ENCODE measurements at regions not wholly inside any gene's neighbourhood (a gene's known extent, or its start where the extent isn't known, plus 50 kb on each side); places are given as distances from the start of the nearest gene placed in this dataset.

GRCh38 chr3:30331519-30331918 lies 274.9 kb upstream of the TGFBR2 start:
- no peak for DNase-seq
- Histone ChIP-seq H3K27ac (no peak overlapping the region), H3K4me3 (no peak overlapping the region), H3K36me3 (no peaks in the 10 kb centered on the region), H3K4me1 (no peaks in the 10 kb centered on the region), H3K27me3 (no peaks in the 10 kb centered on the region), H3K9me3 (no peaks in the 10 kb centered on the region)
- WGBS, 2 donors, result 53 to 56% methylated on average over 2 of the region's 2 CpGs
- intact Hi-C loops (cut with DNase I), result no loop called here
- no peak for TF ChIP-seq EP300 (IDR thresholded peaks at IDR 0.05)
- no peak for TF ChIP-seq POLR2A (IDR thresholded peaks at IDR 0.05)
- no peak for TF ChIP-seq CTCF (IDR thresholded peaks at IDR 0.05)
- no peak for TF ChIP-seq POLR2AphosphoS5 (IDR thresholded peaks at IDR 0.05)

- no peak for DNase-seq
- Histone ChIP-seq H3K27ac (no peak overlapping the region), H3K4me1 (no peaks in the 10 kb centered on the region), H3K36me3 (no peaks in the 10 kb centered on the region), H3K27me3 (no peaks in the 10 kb centered on the region), H3K4me3 (no peak overlapping the region), H3K9me3 (no peaks in the 10 kb centered on the region)
- WGBS, 2 donors, result 37 to 59% methylated on average over 10 of the region's 10 CpGs
- TF ChIP-seq CTCF (IDR thresholded peaks at IDR 0.05) (no peak), POLR2A (IDR thresholded peaks at IDR 0.05) (no peak), EP300 (IDR thresholded peaks at IDR 0.05) (no peak), POLR2AphosphoS5 (IDR thresholded peaks at IDR 0.05) (no peak)
- intact Hi-C loops (cut with DNase I), result no loop called here
Observed at GRCh38 chr3:30332196-30333021, 274.0 kb upstream of the TGFBR2 start.

- Histone ChIP-seq H3K4me1 (no peaks in the 10 kb centered on the region), H3K4me3 (no peak overlapping the region), H3K27me3 (no peaks in the 10 kb centered on the region), H3K27ac (no peak overlapping the region), H3K36me3 (no peaks in the 10 kb centered on the region), H3K9me3 (no peaks in the 10 kb centered on the region)
- intact Hi-C loops (cut with DNase I), result no loop called here
- no peak for TF ChIP-seq POLR2AphosphoS5 (IDR thresholded peaks at IDR 0.05)
- TF ChIP-seq POLR2A (IDR thresholded peaks at IDR 0.05), result no peak
- no peak for TF ChIP-seq EP300 (IDR thresholded peaks at IDR 0.05)
- TF ChIP-seq CTCF (IDR thresholded peaks at IDR 0.05), result no peak
- DNase-seq, result no peak
- WGBS, 2 donors, result 28 to 84% methylated on average over 6 of the region's 6 CpGs
Observed at GRCh38 chr3:30333143-30333542, 273.3 kb upstream of the TGFBR2 start.

DNA sequence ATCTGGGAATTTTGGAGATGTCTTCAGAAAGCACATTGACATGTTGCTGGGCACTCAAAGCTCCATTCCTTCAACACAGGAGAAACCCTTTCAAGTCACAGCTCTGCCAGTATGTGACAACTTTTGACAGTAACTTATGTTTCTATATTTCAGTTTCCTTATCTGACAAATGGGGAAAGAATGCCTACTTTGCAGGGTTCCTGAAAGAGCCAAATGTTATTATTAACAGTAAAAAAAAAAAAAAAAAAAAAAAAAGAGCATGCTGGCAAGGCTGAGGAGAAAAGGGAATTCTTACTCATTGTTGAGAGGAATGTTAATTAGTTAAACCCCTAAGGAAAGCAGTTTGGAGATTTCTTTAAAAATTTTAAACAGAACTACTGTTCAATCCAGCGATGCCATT lies 272.5 kb upstream of the TGFBR2 start:
- 98% methylated on average over 1 of the region's 1 CpG for WGBS, 2 donors
- DNase-seq, result no peak

More for the DNA sequence above, 272.5 kb upstream of the TGFBR2 start:
- Histone ChIP-seq H3K9me3 (no peaks in the 10 kb centered on the region), H3K4me3 (no peak overlapping the region), H3K36me3 (no peaks in the 10 kb centered on the region), H3K27ac (no peak overlapping the region), H3K27me3 (no peaks in the 10 kb centered on the region), H3K4me1 (no peaks in the 10 kb centered on the region)
- no peak for TF ChIP-seq EP300 (IDR thresholded peaks at IDR 0.05)
- no peak for TF ChIP-seq CTCF (IDR thresholded peaks at IDR 0.05)
- TF ChIP-seq POLR2A (IDR thresholded peaks at IDR 0.05), result no peak
- TF ChIP-seq POLR2AphosphoS5 (IDR thresholded peaks at IDR 0.05), result no peak
- intact Hi-C loops (cut with DNase I), result no loop called here

All from sigmoid colon (tissue), 6 donors.